ENCODE measurements at regions not wholly inside any gene's neighbourhood (a gene's known extent, or its start where the extent isn't known, plus 50 kb on each side); places are given as distances from the start of the nearest gene placed in this dataset.

- TF ChIP-seq CTCF (IDR thresholded peaks at IDR 0.05; ENCODE audit: insufficient read depth, low read length) (no peak), POLR2AphosphoS5 (IDR thresholded peaks at IDR 0.05; ENCODE audit: low read depth) (no peak), SPI1 (IDR thresholded peaks at IDR 0.05; ENCODE audit: borderline replicate concordance, low read depth) (no peak), REST (IDR thresholded peaks at IDR 0.05; ENCODE audit: insufficient replicate concordance, low read depth) (no peak), GABPA (IDR thresholded peaks at IDR 0.05; ENCODE audit: low read depth) (no peak)
- H3K27me3 ChIP-seq (ENCODE audit: insufficient read depth, poor library complexity, severe bottlenecking), result no peaks in the 10 kb centered on the region
- H3K27ac ChIP-seq (replicated peaks), result no peak overlapping the region
- H3K4me3 ChIP-seq (replicated peaks; ENCODE audit: insufficient read depth, low read length), result no peak overlapping the region
- no peak for DNase-seq (ENCODE audit: low read depth in 1 of 2, low spot score in 1 of 2)
These were observed 104.9 kb downstream of the PCDH18 start for GRCh38 chr4:137427411-137427810.

- no peak overlapping the region for H3K4me3 ChIP-seq (replicated peaks; ENCODE audit: insufficient read depth, low read length)
- H3K27ac ChIP-seq (replicated peaks), result no peak overlapping the region
- H3K27me3 ChIP-seq (ENCODE audit: insufficient read depth, poor library complexity, severe bottlenecking), result no peaks in the 10 kb centered on the region
- no peak for TF ChIP-seq GABPA (IDR thresholded peaks at IDR 0.05; ENCODE audit: low read depth)
- TF ChIP-seq CTCF (IDR thresholded peaks at IDR 0.05; ENCODE audit: insufficient read depth, low read length), result no peak
- TF ChIP-seq REST (IDR thresholded peaks at IDR 0.05; ENCODE audit: insufficient replicate concordance, low read depth), result no peak
- TF ChIP-seq POLR2AphosphoS5 (IDR thresholded peaks at IDR 0.05; ENCODE audit: low read depth), result no peak
- TF ChIP-seq SPI1 (IDR thresholded peaks at IDR 0.05; ENCODE audit: borderline replicate concordance, low read depth), result no peak
- no peak for DNase-seq (ENCODE audit: low read depth in 1 of 2, low spot score in 1 of 2)
These were observed 107.0 kb downstream of the PCDH18 start for GRCh38 chr4:137425281-137425680.

- TF ChIP-seq SPI1 (IDR thresholded peaks at IDR 0.05; ENCODE audit: borderline replicate concordance, low read depth) (no peak), POLR2AphosphoS5 (IDR thresholded peaks at IDR 0.05; ENCODE audit: low read depth) (no peak), REST (IDR thresholded peaks at IDR 0.05; ENCODE audit: insufficient replicate concordance, low read depth) (no peak), GABPA (IDR thresholded peaks at IDR 0.05; ENCODE audit: low read depth) (no peak)
- H3K4me3 ChIP-seq (replicated peaks; ENCODE audit: insufficient read depth, low read length), result no peak overlapping the region
- no peak for DNase-seq (ENCODE audit: low read depth in 1 of 2, low spot score in 1 of 2)
- no peaks in the 10 kb centered on the region for H3K27me3 ChIP-seq (ENCODE audit: insufficient read depth, poor library complexity, severe bottlenecking)
- H3K27ac ChIP-seq (replicated peaks), result no peak overlapping the region
These were observed 109.6 kb downstream of the PCDH18 start for GRCh38 chr4:137422666-137423065.

Data from HL-60 (cell line).